ENCODE measurements at regions not wholly inside any gene's neighbourhood (a gene's known extent, or its start where the extent isn't known, plus 50 kb on each side); places are given as distances from the start of the nearest gene placed in this dataset.

- peak overlapping the region; percentile 89 for H3K4me3 Mint-ChIP-seq
- H3K9me3 Mint-ChIP-seq, result peaks cover 4% of the 10 kb centered on the region
- H3K36me3 Mint-ChIP-seq, result peaks cover 6% of the 10 kb centered on the region
- ChIA-PET CTCF (interaction anchor here (0.6 to 1.8 kb wide), 10 partner anchors 14 to 1433 kb away, joined by 3 to 5 read pairs (median 3); no protein-coding TSS in a partner anchor), POLR2A (interaction anchor here (1.5 to 1.6 kb wide), 2 partner anchors 25 to 81 kb away, joined by 3 read pairs; no protein-coding TSS in a partner anchor)
- ATAC-seq (peak; percentile 83), DNase-seq (ENCODE audit: low spot score) (peak; percentile 92)
- peaks cover 35% of the 10 kb centered on the region for H3K4me1 Mint-ChIP-seq
- peak overlapping the region; percentile 11 for H3K27ac Mint-ChIP-seq
- H3K27me3 Mint-ChIP-seq (ENCODE audit: low read depth), result peaks cover 33% of the 10 kb centered on the region
- TF ChIP-seq, protein P1, sequence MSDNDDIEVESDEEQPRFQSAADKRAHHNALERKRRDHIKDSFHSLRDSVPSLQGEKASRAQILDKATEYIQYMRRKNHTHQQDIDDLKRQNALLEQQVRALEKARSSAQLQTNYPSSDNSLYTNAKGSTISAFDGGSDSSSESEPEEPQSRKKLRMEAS (CRISPR knock-in tag; IDR thresholded peaks at IDR 0.05), result peak; percentile 88
- TF ChIP-seq SMAD4 (CRISPR knock-in tag; IDR thresholded peaks at IDR 0.05), result no peak
- peak; percentile 48; the same call in 1 of the 2 replicates for TF ChIP-seq JUN (CRISPR knock-in tag; IDR thresholded peaks at IDR 0.05)
- no peak for TF ChIP-seq CDX4 (CRISPR knock-in tag; IDR thresholded peaks at IDR 0.05; ENCODE audit: borderline replicate concordance)
- TF ChIP-seq ZBTB43 (CRISPR knock-in tag; IDR thresholded peaks at IDR 0.05), result peak; percentile 33; the same call in 1 of the 2 replicates
- TF ChIP-seq KAT7 (CRISPR knock-in tag; IDR thresholded peaks at IDR 0.05; ENCODE audit: borderline replicate concordance), result 0 out of 2 replicates have a peak, but pooled peaks have one; percentile 91
- 0 out of 2 replicates have a peak, but pooled peaks have one; percentile 60 for TF ChIP-seq ZNF317 (CRISPR knock-in tag; IDR thresholded peaks at IDR 0.05; ENCODE audit: borderline replicate concordance, low read depth)
- 0 out of 2 replicates have a peak, but pooled peaks have one; percentile 72 for TF ChIP-seq ELF4 (CRISPR knock-in tag; IDR thresholded peaks at IDR 0.05; ENCODE audit: low read depth)
- TF ChIP-seq SP1 (CRISPR knock-in tag; conservative IDR thresholded peaks at IDR 0.05), result peak; percentile 63
- TF ChIP-seq, protein P2, sequence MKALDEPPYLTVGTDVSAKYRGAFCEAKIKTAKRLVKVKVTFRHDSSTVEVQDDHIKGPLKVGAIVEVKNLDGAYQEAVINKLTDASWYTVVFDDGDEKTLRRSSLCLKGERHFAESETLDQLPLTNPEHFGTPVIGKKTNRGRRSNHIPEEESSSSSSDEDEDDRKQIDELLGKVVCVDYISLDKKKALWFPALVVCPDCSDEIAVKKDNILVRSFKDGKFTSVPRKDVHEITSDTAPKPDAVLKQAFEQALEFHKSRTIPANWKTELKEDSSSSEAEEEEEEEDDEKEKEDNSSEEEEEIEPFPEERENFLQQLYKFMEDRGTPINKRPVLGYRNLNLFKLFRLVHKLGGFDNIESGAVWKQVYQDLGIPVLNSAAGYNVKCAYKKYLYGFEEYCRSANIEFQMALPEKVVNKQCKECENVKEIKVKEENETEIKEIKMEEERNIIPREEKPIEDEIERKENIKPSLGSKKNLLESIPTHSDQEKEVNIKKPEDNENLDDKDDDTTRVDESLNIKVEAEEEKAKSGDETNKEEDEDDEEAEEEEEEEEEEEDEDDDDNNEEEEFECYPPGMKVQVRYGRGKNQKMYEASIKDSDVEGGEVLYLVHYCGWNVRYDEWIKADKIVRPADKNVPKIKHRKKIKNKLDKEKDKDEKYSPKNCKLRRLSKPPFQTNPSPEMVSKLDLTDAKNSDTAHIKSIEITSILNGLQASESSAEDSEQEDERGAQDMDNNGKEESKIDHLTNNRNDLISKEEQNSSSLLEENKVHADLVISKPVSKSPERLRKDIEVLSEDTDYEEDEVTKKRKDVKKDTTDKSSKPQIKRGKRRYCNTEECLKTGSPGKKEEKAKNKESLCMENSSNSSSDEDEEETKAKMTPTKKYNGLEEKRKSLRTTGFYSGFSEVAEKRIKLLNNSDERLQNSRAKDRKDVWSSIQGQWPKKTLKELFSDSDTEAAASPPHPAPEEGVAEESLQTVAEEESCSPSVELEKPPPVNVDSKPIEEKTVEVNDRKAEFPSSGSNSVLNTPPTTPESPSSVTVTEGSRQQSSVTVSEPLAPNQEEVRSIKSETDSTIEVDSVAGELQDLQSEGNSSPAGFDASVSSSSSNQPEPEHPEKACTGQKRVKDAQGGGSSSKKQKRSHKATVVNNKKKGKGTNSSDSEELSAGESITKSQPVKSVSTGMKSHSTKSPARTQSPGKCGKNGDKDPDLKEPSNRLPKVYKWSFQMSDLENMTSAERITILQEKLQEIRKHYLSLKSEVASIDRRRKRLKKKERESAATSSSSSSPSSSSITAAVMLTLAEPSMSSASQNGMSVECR (CRISPR knock-in tag; IDR thresholded peaks at IDR 0.05; ENCODE audit: borderline replicate concordance), result peak; percentile 79; the same call in 1 of the 2 replicates
- 0 out of 2 replicates have a peak, but pooled peaks have one; percentile 9 for TF ChIP-seq GABPB1 (CRISPR knock-in tag; IDR thresholded peaks at IDR 0.05)
- no peak for TF ChIP-seq GTF2I (CRISPR knock-in tag; conservative IDR thresholded peaks at IDR 0.05)
- peak; percentile 87; the same call in 1 of the 2 replicates for TF ChIP-seq FOXP1 (CRISPR knock-in tag; IDR thresholded peaks at IDR 0.05; ENCODE audit: borderline replicate concordance)
- TF ChIP-seq FOXK1 (CRISPR knock-in tag; IDR thresholded peaks at IDR 0.05), result peak; percentile 18; the same call in 1 of the 2 replicates
- TF ChIP-seq, protein P3, sequence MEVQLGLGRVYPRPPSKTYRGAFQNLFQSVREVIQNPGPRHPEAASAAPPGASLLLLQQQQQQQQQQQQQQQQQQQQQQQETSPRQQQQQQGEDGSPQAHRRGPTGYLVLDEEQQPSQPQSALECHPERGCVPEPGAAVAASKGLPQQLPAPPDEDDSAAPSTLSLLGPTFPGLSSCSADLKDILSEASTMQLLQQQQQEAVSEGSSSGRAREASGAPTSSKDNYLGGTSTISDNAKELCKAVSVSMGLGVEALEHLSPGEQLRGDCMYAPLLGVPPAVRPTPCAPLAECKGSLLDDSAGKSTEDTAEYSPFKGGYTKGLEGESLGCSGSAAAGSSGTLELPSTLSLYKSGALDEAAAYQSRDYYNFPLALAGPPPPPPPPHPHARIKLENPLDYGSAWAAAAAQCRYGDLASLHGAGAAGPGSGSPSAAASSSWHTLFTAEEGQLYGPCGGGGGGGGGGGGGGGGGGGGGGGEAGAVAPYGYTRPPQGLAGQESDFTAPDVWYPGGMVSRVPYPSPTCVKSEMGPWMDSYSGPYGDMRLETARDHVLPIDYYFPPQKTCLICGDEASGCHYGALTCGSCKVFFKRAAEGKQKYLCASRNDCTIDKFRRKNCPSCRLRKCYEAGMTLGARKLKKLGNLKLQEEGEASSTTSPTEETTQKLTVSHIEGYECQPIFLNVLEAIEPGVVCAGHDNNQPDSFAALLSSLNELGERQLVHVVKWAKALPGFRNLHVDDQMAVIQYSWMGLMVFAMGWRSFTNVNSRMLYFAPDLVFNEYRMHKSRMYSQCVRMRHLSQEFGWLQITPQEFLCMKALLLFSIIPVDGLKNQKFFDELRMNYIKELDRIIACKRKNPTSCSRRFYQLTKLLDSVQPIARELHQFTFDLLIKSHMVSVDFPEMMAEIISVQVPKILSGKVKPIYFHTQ (CRISPR knock-in tag; IDR thresholded peaks at IDR 0.05), result no peak
- peak; percentile 53; the same call in 1 of the 2 replicates for TF ChIP-seq USF1 (CRISPR knock-in tag; IDR thresholded peaks at IDR 0.05)
- TF ChIP-seq HMGXB4 (CRISPR knock-in tag; IDR thresholded peaks at IDR 0.05), result peak; percentile 99
- peak; percentile 47 for TF ChIP-seq ZBTB21 (CRISPR knock-in tag; IDR thresholded peaks at IDR 0.05; ENCODE audit: borderline replicate concordance)
- peak; percentile 60; the same call in 1 of the 2 replicates for TF ChIP-seq NFE2L1 (CRISPR knock-in tag; IDR thresholded peaks at IDR 0.05)
Measured at GRCh38 chr3:168249550-168250414, 154.1 kb upstream of the GOLIM4 start.
